SU-DHL-6 (cell line): ENCODE measurements at regions not wholly inside any gene's neighbourhood (a gene's known extent, or its start where the extent isn't known, plus 50 kb on each side); places are given as distances from the start of the nearest gene placed in this dataset.

Experiments used
- CTCF ChIP-seq: fragments of 200-600 bp; sonication (generic); IDR thresholded peaks from one replicate; pipeline ENCODE4 v1.5.1; 2017; ENCODE audit warnings: antibody characterized with exemption, mild to moderate bottlenecking, low read length, moderate library complexity; ENCODE audit not compliant: insufficient read depth, poor library complexity, severe bottlenecking
- EZH2phosphoT487 ChIP-seq: fragments of 200-600 bp; sonication (generic), shearing (Covaris generic); conservative IDR thresholded peaks from 2 replicates; pipeline ENCODE4 v1.6.1; 2018; ENCODE audit warnings: mild to moderate bottlenecking, antibody characterized with exemption, low read length, moderate library complexity, mixed read lengths

- TF ChIP-seq CTCF (no peak), EZH2phosphoT487 (no peak)
These were observed 153.8 kb downstream of the CEMIP2 start for GRCh38 chr9:71614409-71615010.
